HG02798 (cell line): ENCODE measurements at regions not wholly inside any gene's neighbourhood (a gene's known extent, or its start where the extent isn't known, plus 50 kb on each side); places are given as distances from the start of the nearest gene placed in this dataset.

ENCODE experiments used
- ATAC-seq: cut with Tn5 transposase; IDR thresholded peaks from one replicate; pipeline ENCODE4 v1.9.1; 2021; ENCODE audit warnings: mild to moderate bottlenecking; ENCODE audit not compliant: unreplicated experiment, poor library complexity

- no peak for ATAC-seq
These were observed 122.5 kb downstream of the PHLDA1 start for GRCh38 chr12:75908961-75909605.

GRCh38 chr12:75905922-75906321 lies 125.7 kb downstream of the PHLDA1 start:
- ATAC-seq: no peak

GRCh38 chr12:75900781-75901254 lies 130.8 kb downstream of the PHLDA1 start:
- no peak for ATAC-seq

- no peak for ATAC-seq
These were observed 131.3 kb downstream of the PHLDA1 start for GRCh38 chr12:75900226-75900625.

GRCh38 chr12:75894965-75895754 lies 136.4 kb downstream of the PHLDA1 start:
- ATAC-seq: no peak

GRCh38 chr12:75893765-75894164 lies 137.8 kb downstream of the PHLDA1 start:
- ATAC-seq: no peak

- no peak for ATAC-seq
These were observed 138.7 kb downstream of the PHLDA1 start for GRCh38 chr12:75892731-75893408.

GRCh38 chr12:75891072-75891471 lies 140.5 kb downstream of the PHLDA1 start:
- no peak for ATAC-seq

- ATAC-seq: no peak
These were observed 140.9 kb downstream of the PHLDA1 start for GRCh38 chr12:75890660-75891059.

GRCh38 chr12:75890141-75890540 lies 141.4 kb downstream of the PHLDA1 start:
- ATAC-seq: no peak

- ATAC-seq: no peak
These were observed 142.5 kb downstream of the PHLDA1 start for GRCh38 chr12:75888874-75889613.

GRCh38 chr12:75888399-75888798 lies 143.2 kb downstream of the PHLDA1 start:
- no peak for ATAC-seq

GRCh38 chr12:75887979-75888378 lies 143.6 kb downstream of the PHLDA1 start:
- no peak for ATAC-seq

GRCh38 chr12:75884465-75884985 lies 147.1 kb downstream of the PHLDA1 start:
- ATAC-seq: no peak

GRCh38 chr12:75883241-75883640 lies 148.3 kb downstream of the PHLDA1 start:
- no peak for ATAC-seq

GRCh38 chr12:75882421-75882820 lies 149.2 kb downstream of the PHLDA1 start:
- no peak for ATAC-seq

- ATAC-seq: no peak
These were observed 149.7 kb downstream of the PHLDA1 start for GRCh38 chr12:75881920-75882319.

GRCh38 chr12:75877763-75878621 lies 153.6 kb downstream of the PHLDA1 start:
- ATAC-seq: no peak
